Naive thymus-derived CD8-positive, alpha-beta T cell (primary cell): ENCODE measurements at regions not wholly inside any gene's neighbourhood (a gene's known extent, or its start where the extent isn't known, plus 50 kb on each side); places are given as distances from the start of the nearest gene placed in this dataset.
A peak's percentile ranks its signal among the peaks of the same experiment; 100 is the strongest.
"Not testable (repeated sequence)": the region's sequence is repeated elsewhere in the genome, so short reads cannot be mapped to it uniquely, and the experiment has no call there.

Source experiments
- ATAC-seq, 2 donors: fragments of 150-1000 bp; cut with Tn5 transposase in 1 of 2; sonication (Bioruptor Pico), chemical (Tn5 transposase) in 1 of 2; 1 replicate in 1 of 2; 2 replicates in 1 of 2; pipeline ENCODE4 v1.10.0; 2021; ENCODE audit warnings: mild to moderate bottlenecking in 2 of 2, moderate library complexity in 2 of 2
- POLR2A ChIA-PET: fragments of 350-600 bp; sonication (Branson Sonifier 250); formaldehyde crosslinking; loops from one replicate; lab custom pipeline; 2021; ENCODE audit warnings: antibody characterized with exemption; lab: Charles Lee
- DNase-seq, 10 donors: peaks; one replicate each; pipeline versions ENCODE4 v3.0.0 to v3.0.0-alpha.2; 2020 to 2022
- H3K27ac Mint-ChIP-seq, 10 donors: one replicate each; pipeline ENCODE4 v1.8.0; 2020 to 2022; ENCODE audit warnings: mild to moderate bottlenecking in 10 of 10, mixed read lengths in 10 of 10, moderate library complexity in 4 of 10, inconsistent platforms in 1 of 10
- H3K27me3 Mint-ChIP-seq, 5 donors: one replicate each; pipeline ENCODE4 v1.8.0; 2021 to 2022; ENCODE audit warnings: mixed read lengths in 5 of 5
- H3K36me3 Mint-ChIP-seq, 3 donors: one replicate each; pipeline ENCODE4 v1.8.0; 2020 to 2022; ENCODE audit warnings: mixed read lengths in 3 of 3, mild to moderate bottlenecking in 2 of 3, inconsistent platforms in 1 of 3
- H3K4me1 Mint-ChIP-seq, 4 donors: one replicate each; pipeline ENCODE4 v1.8.0; 2021 to 2022; ENCODE audit warnings: mixed read lengths in 4 of 4
- H3K4me3 Mint-ChIP-seq, 10 donors: one replicate each; pipeline ENCODE4 v1.8.0; 2020 to 2022; ENCODE audit warnings: mild to moderate bottlenecking in 10 of 10, mixed read lengths in 10 of 10, moderate library complexity in 6 of 10, inconsistent platforms in 1 of 10
- H3K9me3 Mint-ChIP-seq, 9 donors: one replicate each; pipeline ENCODE4 v1.8.0; 2020 to 2022; ENCODE audit warnings: mixed read lengths in 9 of 9, mild to moderate bottlenecking in 3 of 9, inconsistent platforms in 1 of 9, moderate library complexity in 1 of 9

DNA sequence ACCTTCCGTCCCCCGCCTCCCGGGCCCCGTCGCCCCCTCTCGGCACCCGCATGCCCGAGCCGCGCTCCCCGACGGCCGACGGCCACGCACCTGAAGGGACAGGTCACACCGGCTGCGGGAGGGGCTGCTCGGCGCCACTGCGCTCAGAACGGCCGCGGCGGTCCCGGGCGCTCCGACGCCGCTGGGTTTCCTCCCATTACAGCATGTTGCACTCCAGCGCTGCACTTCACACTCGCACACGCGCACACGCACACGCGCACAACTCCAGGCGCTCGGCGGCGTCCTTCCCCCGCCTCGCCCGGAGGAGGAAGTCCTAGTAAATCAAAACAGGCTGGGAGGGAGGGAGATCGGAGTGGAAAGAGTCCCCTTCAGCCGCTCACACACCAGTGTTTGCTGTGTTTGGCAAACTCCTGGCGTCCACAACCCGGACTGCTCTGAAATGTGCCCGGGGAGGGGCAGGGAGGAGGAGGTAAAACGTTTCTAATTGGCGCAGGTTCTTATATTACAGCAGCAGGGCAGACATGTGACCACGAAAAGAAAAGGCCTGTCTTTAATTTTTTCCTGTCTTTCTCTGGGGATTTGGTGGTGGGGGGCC lies 76.7 kb upstream of the VGLL4 start:
- ATAC-seq (peak; percentile 53 to 63), DNase-seq (peak; percentile 24 to 67 (median 42))
- peaks cover 13 to 22% (median 21%) of the 10 kb centered on the region in 4 donors for H3K4me1 Mint-ChIP-seq
- no peaks in the 10 kb centered on the region for H3K9me3 Mint-ChIP-seq
- H3K27me3 Mint-ChIP-seq, result peaks cover 7 to 20% (median 8%) of the 10 kb centered on the region in 5 donors
- H3K36me3 Mint-ChIP-seq, result no peaks in the 10 kb centered on the region
- peak overlapping the region; percentile 2 to 95 (median 69) for H3K27ac Mint-ChIP-seq
- POLR2A ChIA-PET, result no interaction called here
- H3K4me3 Mint-ChIP-seq, result peak overlapping the region; percentile 84 to 98 (median 93)

DNA sequence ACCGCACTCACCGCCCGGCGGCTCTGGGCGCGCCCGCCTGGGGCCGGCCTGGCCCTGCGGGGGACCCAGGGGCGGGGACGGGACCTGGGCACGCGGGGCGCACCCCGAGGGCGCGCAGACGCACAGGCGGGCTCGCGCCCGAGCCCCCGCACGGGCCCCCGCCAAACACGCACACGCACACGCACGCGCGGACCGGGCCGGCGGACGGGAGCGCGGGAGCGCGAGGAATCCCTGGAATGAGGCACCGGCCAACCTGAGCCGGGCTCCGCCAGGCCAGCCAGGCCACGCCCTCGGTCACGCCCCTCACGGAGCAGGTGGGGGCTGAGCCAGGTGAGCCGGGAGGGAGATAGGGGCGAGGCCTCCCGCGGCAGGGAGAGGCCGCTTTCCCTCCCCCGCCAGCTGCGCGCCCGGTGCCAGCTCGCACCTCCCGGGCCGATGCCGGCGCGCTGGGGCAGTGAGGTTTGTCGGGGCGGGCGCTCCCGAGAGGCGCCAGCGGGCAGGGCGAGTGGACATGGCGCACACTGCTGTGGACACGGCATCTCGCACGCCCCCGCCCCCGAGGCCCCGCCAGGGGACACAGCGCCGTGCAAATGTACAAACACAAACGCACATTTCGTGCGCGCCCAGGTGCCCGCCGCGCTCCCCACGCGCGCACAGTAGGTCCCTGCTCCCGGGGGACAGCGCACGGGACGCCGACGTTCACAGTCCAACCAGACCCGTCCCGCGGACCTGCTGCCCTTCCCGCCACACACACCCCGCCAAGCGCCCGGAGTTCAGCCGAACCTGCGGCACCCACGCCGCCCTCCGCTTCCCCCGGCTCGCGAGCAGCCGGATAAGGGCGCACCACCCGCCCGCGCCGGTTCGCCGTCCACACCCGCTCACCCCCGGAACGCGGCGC lies 75.9 kb upstream of the VGLL4 start:
- DNase-seq (peak; percentile 54 to 86 (median 74)), ATAC-seq (peak; percentile 71 to 75)
- H3K27me3 Mint-ChIP-seq, result peaks cover 2 to 16% (median 5%) of the 10 kb centered on the region in 5 donors
- H3K27ac Mint-ChIP-seq, result peak overlapping the region in 1 of 10 donors; percentile 57
- peaks cover 11 to 20% (median 20%) of the 10 kb centered on the region in 4 donors for H3K4me1 Mint-ChIP-seq
- H3K36me3 Mint-ChIP-seq, result no peaks in the 10 kb centered on the region
- no peaks in the 10 kb centered on the region for H3K9me3 Mint-ChIP-seq
- peak overlapping the region; percentile 62 to 98 (median 92) for H3K4me3 Mint-ChIP-seq
- POLR2A ChIA-PET, result no interaction called here

DNA sequence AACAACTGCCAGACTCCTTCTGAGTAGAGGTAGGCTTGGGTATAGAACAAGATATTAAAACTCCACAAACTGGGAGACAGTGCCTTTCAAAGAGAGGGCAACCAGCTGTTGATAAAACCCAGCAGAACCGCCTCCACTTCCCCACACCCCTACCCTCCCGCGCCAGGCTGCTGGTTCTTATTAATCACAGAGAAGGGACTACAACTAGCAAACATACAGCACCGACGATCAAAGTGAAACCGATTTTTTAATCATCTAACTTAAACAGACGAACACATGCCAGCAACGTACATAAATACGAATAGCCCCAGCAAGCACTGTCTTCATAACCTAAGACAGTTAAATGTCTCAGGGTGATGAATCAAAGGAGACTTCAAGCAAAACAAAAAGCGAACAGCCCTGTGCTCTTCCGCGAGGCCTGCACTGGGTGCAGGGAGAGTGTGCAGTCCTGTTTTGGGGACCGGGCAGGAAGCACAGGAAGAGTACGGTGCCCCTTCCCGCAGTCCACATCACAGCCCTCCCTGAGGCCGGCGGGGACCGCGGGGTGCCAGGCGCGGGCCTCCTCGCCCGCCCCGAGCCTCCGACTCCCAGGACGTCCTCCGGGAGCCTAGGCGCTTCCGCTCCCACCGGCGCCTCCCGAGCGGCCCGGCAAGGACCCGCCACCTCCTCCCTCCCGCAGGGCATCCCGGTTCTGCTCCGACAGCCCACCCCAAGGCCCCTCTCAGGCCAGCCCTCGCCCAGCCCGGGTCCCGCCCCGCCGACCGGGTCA lies 75.1 kb upstream of the VGLL4 start:
- H3K4me3 Mint-ChIP-seq, result peak overlapping the region; percentile 86 to 98 (median 92)
- ATAC-seq (peak; percentile 27 to 43), DNase-seq (peak in 9 of 10 donors; percentile 1 to 43 (median 7))
- H3K36me3 Mint-ChIP-seq, result no peaks in the 10 kb centered on the region
- H3K27ac Mint-ChIP-seq, result peak overlapping the region; percentile 72 to 94 (median 90)
- POLR2A ChIA-PET, result no interaction called here
- peaks cover 0 to 13% (median 5%) of the 10 kb centered on the region in 5 donors for H3K27me3 Mint-ChIP-seq
- H3K4me1 Mint-ChIP-seq, result peaks cover 10 to 20% (median 20%) of the 10 kb centered on the region in 4 donors
- H3K9me3 Mint-ChIP-seq, result no peaks in the 10 kb centered on the region

DNA sequence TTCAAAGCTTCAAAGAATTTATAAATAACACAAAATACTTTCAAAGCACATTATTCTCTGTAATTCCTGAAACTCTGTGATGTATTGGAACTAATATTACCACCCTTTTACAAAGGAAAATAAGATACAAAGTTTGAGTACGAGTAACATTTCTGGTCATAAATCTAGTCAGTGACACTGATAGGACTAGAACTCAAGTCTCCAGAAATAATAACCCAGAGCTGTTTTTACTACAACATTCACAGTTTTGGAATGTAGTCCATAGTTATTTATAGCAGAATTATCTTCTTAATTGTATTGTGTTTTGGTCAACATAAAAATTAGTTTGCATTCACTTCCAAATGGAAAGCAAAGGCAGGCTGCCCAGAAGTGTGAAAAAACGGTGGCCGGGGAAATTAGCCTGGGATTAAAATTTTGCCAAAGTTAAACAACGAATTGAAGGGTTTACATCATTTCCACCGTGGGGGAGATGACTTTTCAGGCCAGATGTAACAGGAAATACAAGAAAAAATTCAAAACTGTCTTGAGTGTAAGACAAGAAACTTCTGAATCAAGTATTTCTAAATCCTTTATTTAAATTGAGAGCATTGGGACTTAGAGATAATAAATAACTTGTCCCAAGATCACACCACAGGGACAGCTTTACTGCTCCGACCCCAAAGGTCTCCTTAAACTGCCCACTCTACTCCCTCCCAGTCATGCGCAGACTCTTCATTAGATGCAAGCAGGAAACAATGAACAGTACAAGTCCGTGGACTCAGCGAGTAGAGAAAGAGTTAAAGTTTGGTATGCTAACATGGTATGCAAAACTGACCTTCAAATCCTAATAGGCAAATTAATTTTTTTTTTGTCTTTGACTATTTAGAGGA lies 74.3 kb upstream of the VGLL4 start:
- H3K4me3 Mint-ChIP-seq, result peak overlapping the region; percentile 86 to 98 (median 92)
- H3K36me3 Mint-ChIP-seq, result no peaks in the 10 kb centered on the region
- H3K27ac Mint-ChIP-seq, result peak overlapping the region; percentile 72 to 94 (median 90)
- H3K9me3 Mint-ChIP-seq, result no peaks in the 10 kb centered on the region
- ATAC-seq (no peak), DNase-seq (peak in 1 of 10 donors; percentile 1)
- peaks cover 0 to 10% (median 2%) of the 10 kb centered on the region in 5 donors for H3K27me3 Mint-ChIP-seq
- POLR2A ChIA-PET, result no interaction called here
- peaks cover 10 to 20% (median 20%) of the 10 kb centered on the region in 4 donors for H3K4me1 Mint-ChIP-seq

DNA sequence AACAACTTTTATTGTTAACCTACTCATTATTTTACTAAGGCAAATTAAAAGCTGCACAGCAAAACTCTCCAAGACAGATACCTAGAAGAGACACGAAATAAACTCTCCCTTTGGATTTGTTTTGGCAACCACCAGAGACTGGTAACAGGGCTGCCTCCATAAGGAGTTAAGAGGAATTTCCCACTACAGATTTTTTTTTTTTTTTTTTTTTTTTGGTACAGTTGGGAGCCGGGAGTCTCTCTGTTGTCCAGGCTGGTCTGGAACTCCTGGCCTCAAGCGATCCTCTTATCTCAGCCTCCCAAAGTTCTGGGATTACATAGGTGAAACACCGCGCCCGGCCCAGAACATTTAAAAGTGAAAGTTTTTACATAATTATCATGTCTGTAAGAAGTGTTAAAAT lies 73.6 kb upstream of the VGLL4 start:
- ATAC-seq (no peak), DNase-seq (no peak)
- H3K4me3 Mint-ChIP-seq, result peak overlapping the region in 2 of 10 donors; percentile 2 to 13
- no peaks in the 10 kb centered on the region for H3K9me3 Mint-ChIP-seq
- peaks cover 10 to 20% (median 20%) of the 10 kb centered on the region in 4 donors for H3K4me1 Mint-ChIP-seq
- POLR2A ChIA-PET, result interaction anchor here (1.3 kb wide), 1 partner anchor 73 kb away, joined by 3 read pairs; the partner anchor contains the start of gene VGLL4
- H3K27ac Mint-ChIP-seq, result peak overlapping the region in 2 of 10 donors; percentile 19 to 80
- H3K36me3 Mint-ChIP-seq, result no peaks in the 10 kb centered on the region
- H3K27me3 Mint-ChIP-seq, result peaks cover 0 to 10% (median 2%) of the 10 kb centered on the region in 5 donors

DNA sequence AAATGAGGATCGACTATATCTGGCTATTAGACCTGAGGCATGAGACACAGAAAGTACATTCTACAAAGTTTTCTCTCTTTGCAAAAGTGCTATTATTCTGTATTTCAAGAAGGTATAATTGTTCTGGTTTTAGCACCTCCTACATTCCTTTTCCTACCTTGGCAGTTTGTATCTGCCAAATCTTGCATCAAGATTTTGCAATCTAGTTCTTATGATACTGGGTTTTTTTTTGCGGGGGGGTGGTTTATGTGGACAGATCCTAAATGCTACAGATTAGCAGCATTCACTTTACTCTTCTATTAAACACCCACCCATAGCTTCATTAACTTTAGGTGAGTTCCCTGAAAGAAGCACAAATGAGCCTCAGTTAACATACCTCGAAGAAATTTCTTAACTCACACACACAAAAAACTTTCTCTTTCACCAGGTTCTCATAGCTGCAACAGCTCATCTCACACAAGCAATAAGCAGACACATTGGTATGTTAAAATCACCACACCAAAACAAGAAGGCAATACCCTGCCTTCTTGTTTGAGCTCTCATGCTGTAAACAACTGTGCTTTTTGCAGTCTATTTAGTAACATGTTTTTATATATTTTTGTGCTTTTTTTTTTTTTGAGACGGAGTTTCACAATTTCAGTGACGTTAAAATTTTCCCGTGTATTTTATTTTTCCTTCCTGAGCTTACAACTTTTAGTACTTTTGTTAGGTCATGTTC lies 73.0 kb upstream of the VGLL4 start:
- Mint-ChIP-seq H3K36me3 (peaks cover 0 to 4% (median 0%) of the 10 kb centered on the region in 3 donors), H3K4me1 (peaks cover 14 to 22% (median 20%) of the 10 kb centered on the region in 4 donors), H3K27ac (peak overlapping the region in 4 of 10 donors; percentile 17 to 52 (median 24)), H3K27me3 (peaks cover 0 to 7% (median 2%) of the 10 kb centered on the region in 5 donors), H3K4me3 (peak overlapping the region in 2 of 10 donors; percentile 2 to 13), H3K9me3 (peaks cover 0 to 3% (median 0%) of the 10 kb centered on the region in 9 donors)
- DNase-seq, result no peak
- no peak for ATAC-seq
- POLR2A ChIA-PET, result interaction anchor here (0.7 to 1.3 kb wide), 2 partner anchors 73 to 325 kb away, joined by 3 to 4 read pairs; partner anchors contain the start of gene VGLL4

DNA sequence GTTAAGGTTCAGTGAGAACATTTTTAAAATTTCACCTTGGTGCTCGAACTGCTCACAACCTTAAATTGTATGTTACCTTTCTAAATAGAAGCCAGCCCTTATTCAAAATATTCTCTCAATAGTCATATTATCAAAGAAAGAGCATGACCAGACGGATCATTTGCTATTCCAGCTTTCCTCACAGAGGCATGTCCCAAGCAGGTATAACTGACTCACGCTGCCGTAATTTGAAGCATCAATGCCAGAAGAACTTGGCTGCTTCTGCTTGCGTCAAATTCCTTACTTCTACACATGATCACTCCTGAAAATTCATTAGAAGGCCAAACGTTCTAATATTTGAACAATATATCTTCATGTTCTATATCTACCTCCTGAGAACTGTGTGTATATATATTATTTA lies 69.5 kb upstream of the VGLL4 start:
- Mint-ChIP-seq H3K9me3 (peaks cover 0 to 9% (median 0%) of the 10 kb centered on the region in 9 donors), H3K36me3 (peaks cover under 1 to 14% (median 12%) of the 10 kb centered on the region in 3 donors), H3K4me1 (peaks cover 4 to 10% (median 6%) of the 10 kb centered on the region in 4 donors), H3K27me3 (no peaks in the 10 kb centered on the region), H3K4me3 (no peak overlapping the region), H3K27ac (no peak overlapping the region)
- ATAC-seq (no peak), DNase-seq (no peak)
- POLR2A ChIA-PET, result no interaction called here

DNA sequence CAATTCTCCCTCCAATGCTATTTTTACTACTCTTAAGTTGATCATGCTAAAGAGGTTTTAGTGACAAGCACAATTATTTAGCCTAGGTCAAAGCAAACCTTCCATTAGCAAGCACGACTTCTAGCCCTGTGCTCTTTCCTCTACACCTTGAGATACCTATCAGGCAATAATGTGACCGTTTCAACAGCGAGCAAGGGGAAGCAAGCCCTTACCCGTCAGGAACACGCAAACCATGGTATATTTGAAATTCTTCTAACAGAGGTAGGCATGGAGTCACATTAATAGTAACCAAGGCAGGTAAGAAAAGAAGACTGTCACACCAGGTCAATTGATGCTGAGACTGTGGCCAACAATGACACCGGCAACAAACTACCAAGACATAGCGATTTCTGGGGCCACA lies 68.9 kb upstream of the VGLL4 start:
- H3K4me1 Mint-ChIP-seq, result peaks cover 0 to 7% (median 2%) of the 10 kb centered on the region in 4 donors
- no peak overlapping the region for H3K4me3 Mint-ChIP-seq
- POLR2A ChIA-PET, result no interaction called here
- H3K27me3 Mint-ChIP-seq, result no peaks in the 10 kb centered on the region
- ATAC-seq (no peak), DNase-seq (no peak)
- peaks cover 3 to 14% (median 12%) of the 10 kb centered on the region in 3 donors for H3K36me3 Mint-ChIP-seq
- peaks cover 0 to 9% (median 0%) of the 10 kb centered on the region in 9 donors for H3K9me3 Mint-ChIP-seq
- H3K27ac Mint-ChIP-seq, result peak overlapping the region in 1 of 10 donors; percentile 50

DNA sequence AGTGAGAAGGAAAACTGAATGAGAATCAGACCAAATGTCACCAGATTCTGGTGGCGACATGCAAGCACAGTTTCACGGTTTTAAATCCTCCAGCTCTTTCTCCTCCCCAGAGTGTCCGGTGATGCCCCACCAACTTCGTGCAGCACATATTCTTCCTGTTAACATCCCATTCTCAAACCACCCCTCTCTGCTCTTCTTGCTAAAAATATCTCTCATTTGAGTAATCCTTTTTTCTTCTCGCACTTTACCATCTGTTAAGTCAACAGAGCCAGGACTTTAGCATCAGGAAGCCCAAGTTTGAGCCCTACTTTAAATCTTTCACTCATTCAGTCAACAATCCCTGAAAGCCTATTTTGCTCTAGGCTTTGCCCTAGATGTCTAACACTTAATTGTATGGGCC lies 68.2 kb upstream of the VGLL4 start:
- ATAC-seq (no peak), DNase-seq (no peak)
- Mint-ChIP-seq H3K9me3 (peaks cover 0 to 9% (median 0%) of the 10 kb centered on the region in 9 donors), H3K4me1 (peaks cover 0 to 7% (median 2%) of the 10 kb centered on the region in 4 donors), H3K4me3 (no peak overlapping the region), H3K36me3 (peaks cover 6 to 14% (median 12%) of the 10 kb centered on the region in 3 donors), H3K27ac (peak overlapping the region in 1 of 10 donors; percentile 3), H3K27me3 (no peaks in the 10 kb centered on the region)
- POLR2A ChIA-PET, result no interaction called here

DNA sequence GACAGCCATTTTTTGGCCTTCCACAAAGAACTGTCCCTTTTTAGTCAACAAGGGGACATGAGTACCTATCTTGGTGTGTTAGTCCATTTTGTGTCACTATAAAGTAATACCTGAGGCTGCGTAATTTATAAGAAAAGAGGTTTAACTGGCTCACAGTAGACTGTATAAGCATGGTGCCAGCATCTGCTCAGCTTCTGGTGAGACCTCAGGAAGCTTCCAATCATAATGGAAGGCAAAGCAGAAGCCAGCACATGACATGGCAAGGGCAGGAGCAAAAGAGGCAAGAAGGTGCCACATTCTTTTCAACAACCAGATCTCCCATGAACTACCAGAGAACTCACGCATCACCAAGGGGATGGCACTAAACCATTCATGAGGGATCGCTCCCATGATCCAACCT lies 66.1 kb upstream of the VGLL4 start:
- no peaks in the 10 kb centered on the region for H3K27me3 Mint-ChIP-seq
- peaks cover 0 to 4% (median 2%) of the 10 kb centered on the region in 4 donors for H3K4me1 Mint-ChIP-seq
- no peak overlapping the region for H3K4me3 Mint-ChIP-seq
- ATAC-seq (no peak), DNase-seq (no peak)
- no peak overlapping the region for H3K27ac Mint-ChIP-seq
- POLR2A ChIA-PET, result no interaction called here
- peaks cover 0 to 9% (median 0%) of the 10 kb centered on the region in 9 donors for H3K9me3 Mint-ChIP-seq
- H3K36me3 Mint-ChIP-seq, result peaks cover 6 to 14% (median 12%) of the 10 kb centered on the region in 3 donors

DNA sequence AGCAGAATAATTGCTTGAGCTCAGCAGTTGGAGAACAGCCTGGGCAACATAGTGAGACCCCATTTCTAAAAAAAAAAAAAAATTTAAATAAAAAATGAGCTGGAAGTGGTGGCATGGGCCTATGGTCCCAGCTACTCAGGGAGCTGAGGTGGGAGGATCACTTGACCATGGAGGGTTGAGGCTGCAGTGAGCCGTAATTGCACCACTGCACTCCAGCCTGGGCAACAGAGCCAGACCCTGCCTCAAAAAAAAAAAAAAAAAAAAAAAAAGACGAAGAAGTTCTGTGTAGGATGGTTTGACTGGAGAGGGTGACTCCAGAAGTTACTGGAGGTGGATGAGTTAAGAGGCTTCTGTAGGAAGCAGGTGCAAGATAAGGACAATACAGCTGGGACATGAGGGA lies 63.4 kb upstream of the VGLL4 start:
- POLR2A ChIA-PET, result interaction anchor here (0.6 kb wide), 1 partner anchor 56 kb away, joined by 3 read pairs; no protein-coding TSS in a partner anchor
- H3K4me3 Mint-ChIP-seq, H3K4me1 Mint-ChIP-seq, H3K27me3 Mint-ChIP-seq, H3K9me3 Mint-ChIP-seq, DNase-seq, ATAC-seq: not testable (repeated sequence)
- H3K27ac Mint-ChIP-seq, result peak overlapping the region in 1 of 10 donors; percentile 79
- H3K36me3 Mint-ChIP-seq, result peaks cover 11 to 15% (median 13%) of the 10 kb centered on the region in 3 donors
